ENCODE measurements at regions not wholly inside any gene's neighbourhood (a gene's known extent, or its start where the extent isn't known, plus 50 kb on each side); places are given as distances from the start of the nearest gene placed in this dataset.
A peak's percentile ranks its signal among the peaks of the same experiment; 100 is the strongest.

- Mint-ChIP-seq H3K27ac (no peak overlapping the region), H3K36me3 (ENCODE audit: low read depth) (no peaks in the 10 kb centered on the region), H3K4me1 (ENCODE audit: low read depth) (no peaks in the 10 kb centered on the region), H3K9me3 (no peaks in the 10 kb centered on the region), H3K4me3 (no peak overlapping the region), H3K27me3 (peaks cover 8% of the 10 kb centered on the region)
- no peak for DNase-seq
- intact Hi-C loops (cut with micrococcal nuclease) = loop anchor here (10.0 kb wide), 1 partner anchor 1502 kb away; no protein-coding TSS in a partner anchor
- no peak for ATAC-seq
- ChIA-PET POLR2A (interaction anchor here (0.7 kb wide), 1 partner anchor 9 kb away, joined by 3 read pairs; no protein-coding TSS in a partner anchor), CTCF (no interaction called here)
- TF ChIP-seq, protein P1, sequence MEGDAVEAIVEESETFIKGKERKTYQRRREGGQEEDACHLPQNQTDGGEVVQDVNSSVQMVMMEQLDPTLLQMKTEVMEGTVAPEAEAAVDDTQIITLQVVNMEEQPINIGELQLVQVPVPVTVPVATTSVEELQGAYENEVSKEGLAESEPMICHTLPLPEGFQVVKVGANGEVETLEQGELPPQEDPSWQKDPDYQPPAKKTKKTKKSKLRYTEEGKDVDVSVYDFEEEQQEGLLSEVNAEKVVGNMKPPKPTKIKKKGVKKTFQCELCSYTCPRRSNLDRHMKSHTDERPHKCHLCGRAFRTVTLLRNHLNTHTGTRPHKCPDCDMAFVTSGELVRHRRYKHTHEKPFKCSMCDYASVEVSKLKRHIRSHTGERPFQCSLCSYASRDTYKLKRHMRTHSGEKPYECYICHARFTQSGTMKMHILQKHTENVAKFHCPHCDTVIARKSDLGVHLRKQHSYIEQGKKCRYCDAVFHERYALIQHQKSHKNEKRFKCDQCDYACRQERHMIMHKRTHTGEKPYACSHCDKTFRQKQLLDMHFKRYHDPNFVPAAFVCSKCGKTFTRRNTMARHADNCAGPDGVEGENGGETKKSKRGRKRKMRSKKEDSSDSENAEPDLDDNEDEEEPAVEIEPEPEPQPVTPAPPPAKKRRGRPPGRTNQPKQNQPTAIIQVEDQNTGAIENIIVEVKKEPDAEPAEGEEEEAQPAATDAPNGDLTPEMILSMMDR (IDR thresholded peaks at IDR 0.05) = no peak
These were observed 241.2 kb downstream of the PTBP2 start for GRCh38 chr1:96962751-96963211.

DNA sequence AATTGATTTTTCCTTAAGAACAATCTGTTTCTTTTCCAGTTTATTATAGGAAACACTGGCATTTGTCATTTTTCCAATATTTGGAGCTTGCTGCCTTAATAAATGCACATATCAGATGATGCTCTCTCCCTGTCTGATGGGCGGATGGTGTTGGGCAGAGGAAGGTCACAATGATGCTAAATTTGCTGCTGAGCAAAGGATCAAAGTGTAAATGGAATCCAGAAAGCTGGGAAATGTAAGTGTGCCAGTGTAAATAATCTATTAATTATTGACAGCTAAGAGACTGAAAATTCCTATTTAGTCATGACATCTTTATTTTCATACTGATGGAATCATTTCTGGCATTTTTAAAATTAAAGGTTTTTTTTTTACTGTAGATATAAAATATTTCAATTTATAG lies 243.2 kb downstream of the PTBP2 start:
- ATAC-seq (no peak), DNase-seq (no peak)
- Mint-ChIP-seq H3K27me3 (peaks cover 13% of the 10 kb centered on the region), H3K36me3 (ENCODE audit: low read depth) (no peaks in the 10 kb centered on the region), H3K4me1 (ENCODE audit: low read depth) (no peaks in the 10 kb centered on the region), H3K9me3 (no peaks in the 10 kb centered on the region), H3K27ac (no peak overlapping the region), H3K4me3 (no peak overlapping the region)
- POLR2A ChIA-PET = no interaction called here
- CTCF ChIA-PET = interaction anchor here (1.1 to 3.4 kb wide), 4 partner anchors 174 to 1089 kb away, joined by 3 to 12 read pairs (median 4); no protein-coding TSS in a partner anchor
- TF ChIP-seq, protein P1 (IDR thresholded peaks at IDR 0.05) = no peak
- intact Hi-C loops (cut with micrococcal nuclease) = loop anchor here (10.0 kb wide), 1 partner anchor 1500 kb away; no protein-coding TSS in a partner anchor

GRCh38 chr1:96966536-96967138 lies 245.1 kb downstream of the PTBP2 start:
- no peaks in the 10 kb centered on the region for H3K4me1 Mint-ChIP-seq (ENCODE audit: low read depth)
- POLR2A ChIA-PET = no interaction called here
- ATAC-seq (peak; percentile 82), DNase-seq (peak; percentile 82)
- no peaks in the 10 kb centered on the region for H3K9me3 Mint-ChIP-seq
- TF ChIP-seq, protein P1 (IDR thresholded peaks at IDR 0.05) = peak; percentile 92
- intact Hi-C loops (cut with micrococcal nuclease) = loop anchor here (2.0 to 10.0 kb wide), 2 partner anchors 1084 to 1498 kb away; no protein-coding TSS in a partner anchor
- H3K27me3 Mint-ChIP-seq = peaks cover 12% of the 10 kb centered on the region
- no peak overlapping the region for H3K27ac Mint-ChIP-seq
- H3K36me3 Mint-ChIP-seq (ENCODE audit: low read depth) = no peaks in the 10 kb centered on the region
- no peak overlapping the region for H3K4me3 Mint-ChIP-seq
- CTCF ChIA-PET = interaction anchor here (3.4 kb wide), 1 partner anchor 1085 kb away, joined by 12 read pairs; no protein-coding TSS in a partner anchor

- ChIA-PET POLR2A (no interaction called here), CTCF (no interaction called here)
- intact Hi-C loops (cut with micrococcal nuclease) = loop anchor here (2.0 to 10.0 kb wide), 2 partner anchors 1083 to 1497 kb away; no protein-coding TSS in a partner anchor
- TF ChIP-seq, protein P1 (IDR thresholded peaks at IDR 0.05) = no peak
- H3K4me3 Mint-ChIP-seq = no peak overlapping the region
- H3K27me3 Mint-ChIP-seq = peaks cover 12% of the 10 kb centered on the region
- no peaks in the 10 kb centered on the region for H3K36me3 Mint-ChIP-seq (ENCODE audit: low read depth)
- H3K27ac Mint-ChIP-seq = no peak overlapping the region
- ATAC-seq = no peak
- no peaks in the 10 kb centered on the region for H3K9me3 Mint-ChIP-seq
- DNase-seq = no peak
- H3K4me1 Mint-ChIP-seq (ENCODE audit: low read depth) = no peaks in the 10 kb centered on the region
These were observed 245.7 kb downstream of the PTBP2 start for GRCh38 chr1:96967311-96967710.

- H3K4me3 Mint-ChIP-seq = no peak overlapping the region
- H3K4me1 Mint-ChIP-seq (ENCODE audit: low read depth) = no peaks in the 10 kb centered on the region
- H3K27me3 Mint-ChIP-seq = peaks cover 14% of the 10 kb centered on the region
- H3K27ac Mint-ChIP-seq = no peak overlapping the region
- H3K9me3 Mint-ChIP-seq = no peaks in the 10 kb centered on the region
- intact Hi-C loops (cut with micrococcal nuclease) = loop anchor here (10.0 kb wide), 1 partner anchor 1496 kb away; no protein-coding TSS in a partner anchor
- ATAC-seq = no peak
- no peak for DNase-seq
- no peaks in the 10 kb centered on the region for H3K36me3 Mint-ChIP-seq (ENCODE audit: low read depth)
- CTCF ChIA-PET = interaction anchor here (0.9 to 1.3 kb wide), 3 partner anchors 852 to 1085 kb away, joined by 3 read pairs; no protein-coding TSS in a partner anchor
- POLR2A ChIA-PET = no interaction called here
- TF ChIP-seq, protein P1 (IDR thresholded peaks at IDR 0.05) = no peak
These were observed 247.0 kb downstream of the PTBP2 start for GRCh38 chr1:96968541-96968940.

Measured in activated CD8-positive, alpha-beta T cell treated with anti-CD3 and anti-CD28 coated beads for 36 hours (primary cell).